ENCODE measurements at regions not wholly inside any gene's neighbourhood (a gene's known extent, or its start where the extent isn't known, plus 50 kb on each side); places are given as distances from the start of the nearest gene placed in this dataset.

- Histone ChIP-seq H3K27ac (ENCODE audit: low read depth, low read length, poor library complexity, severe bottlenecking) (no peak overlapping the region), H3K36me3 (ENCODE audit: insufficient read depth, low read length) (no peaks in the 10 kb centered on the region), H3K4me3 (ENCODE audit: low read depth, low read length, poor library complexity, severe bottlenecking) (no peak overlapping the region), H3K4me1 (ENCODE audit: insufficient read depth, low read length, poor library complexity, severe bottlenecking) (no peaks in the 10 kb centered on the region), H2AFZ (ENCODE audit: low read length) (no peak overlapping the region), H3K79me2 (ENCODE audit: insufficient read depth, low read depth, low read length) (no peaks in the 10 kb centered on the region), H4K20me1 (ENCODE audit: insufficient read depth, low read length) (no peaks in the 10 kb centered on the region), H3K9me2 (ENCODE audit: insufficient read depth, low read length) (no peaks in the 10 kb centered on the region), H3K9me3 (ENCODE audit: low read length) (no peaks in the 10 kb centered on the region), H3K4me2 (ENCODE audit: low read length) (no peak overlapping the region)
- intact Hi-C loops (cut with micrococcal nuclease; ENCODE audit: unreplicated experiment): no loop called here
- no peak for DNase-seq (ENCODE audit: low spot score)
- TF ChIP-seq, protein P1, sequence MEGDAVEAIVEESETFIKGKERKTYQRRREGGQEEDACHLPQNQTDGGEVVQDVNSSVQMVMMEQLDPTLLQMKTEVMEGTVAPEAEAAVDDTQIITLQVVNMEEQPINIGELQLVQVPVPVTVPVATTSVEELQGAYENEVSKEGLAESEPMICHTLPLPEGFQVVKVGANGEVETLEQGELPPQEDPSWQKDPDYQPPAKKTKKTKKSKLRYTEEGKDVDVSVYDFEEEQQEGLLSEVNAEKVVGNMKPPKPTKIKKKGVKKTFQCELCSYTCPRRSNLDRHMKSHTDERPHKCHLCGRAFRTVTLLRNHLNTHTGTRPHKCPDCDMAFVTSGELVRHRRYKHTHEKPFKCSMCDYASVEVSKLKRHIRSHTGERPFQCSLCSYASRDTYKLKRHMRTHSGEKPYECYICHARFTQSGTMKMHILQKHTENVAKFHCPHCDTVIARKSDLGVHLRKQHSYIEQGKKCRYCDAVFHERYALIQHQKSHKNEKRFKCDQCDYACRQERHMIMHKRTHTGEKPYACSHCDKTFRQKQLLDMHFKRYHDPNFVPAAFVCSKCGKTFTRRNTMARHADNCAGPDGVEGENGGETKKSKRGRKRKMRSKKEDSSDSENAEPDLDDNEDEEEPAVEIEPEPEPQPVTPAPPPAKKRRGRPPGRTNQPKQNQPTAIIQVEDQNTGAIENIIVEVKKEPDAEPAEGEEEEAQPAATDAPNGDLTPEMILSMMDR (conservative IDR thresholded peaks at IDR 0.05; ENCODE audit: low read length): no peak
- TF ChIP-seq EZH2phosphoT487 (IDR thresholded peaks at IDR 0.05; ENCODE audit: borderline replicate concordance, low read depth, low read length): no peak
- ChIA-PET CTCF (ENCODE audit: unreplicated experiment) (no interaction called here), POLR2A (interaction anchor here (0.6 to 0.7 kb wide), 3 partner anchors 12 to 451 kb away, joined by 3 to 8 read pairs (median 4); no protein-coding TSS in a partner anchor)
- BruUV-seq (replicated peaks): no TSS peak
These were observed 246.3 kb upstream of the CLEC14A start for GRCh38 chr14:38502239-38502638.

- H3K9me3 ChIP-seq (ENCODE audit: low read length): no peaks in the 10 kb centered on the region
- no peaks in the 10 kb centered on the region for H3K4me1 ChIP-seq (ENCODE audit: insufficient read depth, low read length, poor library complexity, severe bottlenecking)
- CTCF ChIA-PET (ENCODE audit: unreplicated experiment): no interaction called here
- POLR2A ChIA-PET: no interaction called here
- DNase-seq (ENCODE audit: low spot score): no peak
- no peaks in the 10 kb centered on the region for H4K20me1 ChIP-seq (ENCODE audit: insufficient read depth, low read length)
- BruUV-seq (replicated peaks): no TSS peak
- H3K79me2 ChIP-seq (ENCODE audit: insufficient read depth, low read depth, low read length): no peaks in the 10 kb centered on the region
- no peak for TF ChIP-seq EZH2phosphoT487 (IDR thresholded peaks at IDR 0.05; ENCODE audit: borderline replicate concordance, low read depth, low read length)
- TF ChIP-seq, protein P1 (conservative IDR thresholded peaks at IDR 0.05; ENCODE audit: low read length): no peak
- no peak overlapping the region for H3K4me3 ChIP-seq (ENCODE audit: low read depth, low read length, poor library complexity, severe bottlenecking)
- no peak overlapping the region for H3K4me2 ChIP-seq (ENCODE audit: low read length)
- no peak overlapping the region for H2AFZ ChIP-seq (ENCODE audit: low read length)
- no peak overlapping the region for H3K27ac ChIP-seq (ENCODE audit: low read depth, low read length, poor library complexity, severe bottlenecking)
- intact Hi-C loops (cut with micrococcal nuclease; ENCODE audit: unreplicated experiment): no loop called here
- no peaks in the 10 kb centered on the region for H3K36me3 ChIP-seq (ENCODE audit: insufficient read depth, low read length)
- H3K9me2 ChIP-seq (ENCODE audit: insufficient read depth, low read length): no peaks in the 10 kb centered on the region
These were observed 244.2 kb upstream of the CLEC14A start for GRCh38 chr14:38500125-38500524.

GRCh38 chr14:38496092-38496491 lies 240.2 kb upstream of the CLEC14A start:
- TF ChIP-seq, protein P1 (conservative IDR thresholded peaks at IDR 0.05; ENCODE audit: low read length): no peak
- no peak for TF ChIP-seq EZH2phosphoT487 (IDR thresholded peaks at IDR 0.05; ENCODE audit: borderline replicate concordance, low read depth, low read length)
- H3K9me3 ChIP-seq (ENCODE audit: low read length): no peaks in the 10 kb centered on the region
- no peak overlapping the region for H3K4me3 ChIP-seq (ENCODE audit: low read depth, low read length, poor library complexity, severe bottlenecking)
- H3K4me1 ChIP-seq (ENCODE audit: insufficient read depth, low read length, poor library complexity, severe bottlenecking): no peaks in the 10 kb centered on the region
- H3K9me2 ChIP-seq (ENCODE audit: insufficient read depth, low read length): no peaks in the 10 kb centered on the region
- intact Hi-C loops (cut with micrococcal nuclease; ENCODE audit: unreplicated experiment): no loop called here
- no peak overlapping the region for H3K4me2 ChIP-seq (ENCODE audit: low read length)
- POLR2A ChIA-PET: interaction anchor here (0.7 to 1.0 kb wide), 3 partner anchors 60 to 587 kb away, joined by 3 to 9 read pairs (median 4); no protein-coding TSS in a partner anchor
- H4K20me1 ChIP-seq (ENCODE audit: insufficient read depth, low read length): no peaks in the 10 kb centered on the region
- no peak for DNase-seq (ENCODE audit: low spot score)
- no TSS peak for BruUV-seq (replicated peaks)
- CTCF ChIA-PET (ENCODE audit: unreplicated experiment): no interaction called here
- no peaks in the 10 kb centered on the region for H3K36me3 ChIP-seq (ENCODE audit: insufficient read depth, low read length)
- no peaks in the 10 kb centered on the region for H3K79me2 ChIP-seq (ENCODE audit: insufficient read depth, low read depth, low read length)
- no peak overlapping the region for H3K27ac ChIP-seq (ENCODE audit: low read depth, low read length, poor library complexity, severe bottlenecking)
- H2AFZ ChIP-seq (ENCODE audit: low read length): no peak overlapping the region

All from OCI-LY7 (cell line).